GM19372 (cell line): ENCODE measurements at regions not wholly inside any gene's neighbourhood (a gene's known extent, or its start where the extent isn't known, plus 50 kb on each side); places are given as distances from the start of the nearest gene placed in this dataset.

Experiments
- ATAC-seq: cut with Tn5 transposase; IDR thresholded peaks from one replicate; pipeline ENCODE4 v1.9.1; 2021; ENCODE audit warnings: mild to moderate bottlenecking, low read depth, moderate library complexity; ENCODE audit not compliant: unreplicated experiment

GRCh38 chr2:59938181-59938580 is 615.3 kb downstream of the BCL11A start:
- ATAC-seq: no peak

GRCh38 chr2:59936048-59936447 is 617.4 kb downstream of the BCL11A start:
- ATAC-seq: no peak

- ATAC-seq: no peak
These were observed 618.4 kb downstream of the BCL11A start for GRCh38 chr2:59935005-59935404.

DNA sequence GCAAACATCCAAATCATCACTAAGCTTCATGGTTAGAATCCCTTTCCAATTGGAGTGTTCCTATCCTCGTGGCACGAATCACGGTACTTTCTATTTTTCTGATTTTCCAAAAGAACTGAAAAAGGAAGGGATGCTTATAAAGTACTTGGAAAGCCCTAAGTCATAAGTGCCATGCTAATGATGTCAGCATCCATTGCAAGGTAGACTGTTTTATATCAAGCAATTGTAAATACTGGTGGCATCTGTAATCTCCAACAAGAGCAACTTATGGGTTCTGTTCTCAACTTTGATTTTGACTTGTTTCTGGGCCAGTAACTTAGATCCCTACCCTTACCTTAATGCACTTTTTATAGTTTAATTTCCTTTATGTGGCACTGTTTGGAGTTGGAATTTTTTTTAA is 619.5 kb downstream of the BCL11A start:
- ATAC-seq: no peak

- no peak for ATAC-seq
These were observed 621.1 kb downstream of the BCL11A start for GRCh38 chr2:59932341-59932740.

GRCh38 chr2:59930430-59930829 is 623.0 kb downstream of the BCL11A start:
- no peak for ATAC-seq

DNA sequence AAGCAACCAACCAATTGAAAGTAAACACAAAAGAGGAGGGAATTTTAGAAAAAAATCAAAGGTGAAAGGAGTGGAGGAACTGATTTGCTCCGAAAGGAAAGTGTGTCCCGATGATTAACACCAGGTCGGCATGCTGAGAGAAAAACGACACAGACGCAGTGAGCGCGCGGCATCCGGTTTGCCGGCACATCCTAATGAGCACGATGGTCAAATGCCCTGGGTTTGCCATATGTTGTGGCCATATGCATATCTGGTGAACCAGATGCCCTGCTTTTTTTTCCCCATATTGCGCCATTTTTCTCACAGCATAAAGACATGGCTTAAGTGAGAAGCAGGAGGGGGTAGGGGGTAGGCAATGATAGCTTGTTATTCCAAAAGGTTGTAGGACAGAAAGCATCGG is 626.7 kb downstream of the BCL11A start:
- ATAC-seq: no peak

DNA sequence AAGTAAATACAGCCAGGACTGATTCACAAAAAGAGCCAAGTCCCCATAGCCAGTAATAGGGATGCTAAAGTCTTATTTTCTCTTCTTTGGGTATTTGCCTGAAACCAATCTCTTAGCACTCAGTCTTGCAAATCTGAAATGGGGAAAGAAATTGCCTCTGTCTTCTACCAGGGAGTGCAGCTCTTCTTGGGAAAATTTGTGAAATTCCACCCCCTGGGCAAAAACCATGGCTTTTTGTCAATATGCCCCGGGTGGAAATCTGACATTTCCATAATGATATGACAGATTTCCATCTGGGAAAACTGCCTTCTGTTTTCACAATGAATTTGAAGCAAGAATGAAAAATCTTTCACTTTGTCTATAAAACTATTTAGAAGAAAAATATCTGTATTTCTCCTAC is 628.1 kb downstream of the BCL11A start:
- no peak for ATAC-seq

DNA sequence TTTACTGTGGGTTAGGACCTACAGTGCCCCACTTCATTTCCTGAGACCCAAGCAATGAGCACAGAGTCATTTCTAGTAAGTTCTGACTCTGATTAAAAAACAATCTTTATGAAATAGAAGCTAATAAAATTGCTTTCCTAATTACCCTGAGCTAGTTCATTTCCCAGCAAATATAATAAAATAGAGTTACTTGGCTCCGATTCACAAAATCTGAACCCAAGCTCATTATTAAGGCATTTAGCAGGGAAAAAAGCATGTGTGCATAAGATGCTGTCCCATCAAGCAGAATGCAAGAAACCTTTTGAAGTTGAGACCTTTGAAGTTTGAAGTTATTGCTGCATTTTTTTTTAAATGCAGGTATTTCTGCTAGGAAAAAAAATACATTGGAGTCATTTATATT is 629.1 kb downstream of the BCL11A start:
- no peak for ATAC-seq

GRCh38 chr2:59922450-59922849 is 631.0 kb downstream of the BCL11A start:
- no peak for ATAC-seq

DNA sequence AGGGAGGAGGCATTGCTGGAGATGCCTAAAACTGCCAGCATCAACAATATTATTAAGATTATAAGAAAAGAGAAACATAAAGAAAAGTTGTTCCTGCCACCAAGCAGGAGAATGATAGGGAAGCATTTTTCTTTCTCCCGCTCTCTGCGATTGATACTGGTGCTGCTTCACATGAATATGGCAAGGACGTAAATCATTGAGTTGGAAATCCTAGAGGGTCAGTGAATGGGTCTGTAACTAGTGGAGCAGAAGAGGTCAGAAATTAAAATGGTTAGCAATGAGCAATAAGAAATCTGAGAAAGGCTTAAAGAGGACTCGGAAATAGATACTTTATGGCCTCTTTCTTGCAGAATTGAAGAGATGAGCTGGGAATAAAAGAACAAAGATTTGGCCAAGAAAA is 631.7 kb downstream of the BCL11A start:
- ATAC-seq: no peak

DNA sequence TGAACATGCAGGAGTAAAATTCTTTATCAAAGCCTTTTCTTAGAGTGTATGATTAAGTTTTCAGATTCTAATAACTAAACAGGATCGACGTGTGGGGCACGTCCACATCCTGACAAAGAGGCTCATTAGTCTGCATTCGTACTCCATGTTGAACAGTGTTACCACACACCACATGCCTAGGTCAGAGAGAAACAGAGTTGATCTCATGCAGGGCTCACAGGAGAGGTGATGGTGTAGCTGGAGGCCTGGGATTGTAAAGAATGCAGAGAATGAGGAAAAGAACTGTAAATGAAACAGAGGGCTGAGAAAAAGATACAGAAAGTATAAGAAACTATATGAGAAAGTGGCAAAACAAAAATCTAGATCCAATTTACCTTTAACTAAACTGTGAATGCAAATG is 632.5 kb downstream of the BCL11A start:
- no peak for ATAC-seq

GRCh38 chr2:59920307-59920706 is 633.1 kb downstream of the BCL11A start:
- ATAC-seq: no peak

DNA sequence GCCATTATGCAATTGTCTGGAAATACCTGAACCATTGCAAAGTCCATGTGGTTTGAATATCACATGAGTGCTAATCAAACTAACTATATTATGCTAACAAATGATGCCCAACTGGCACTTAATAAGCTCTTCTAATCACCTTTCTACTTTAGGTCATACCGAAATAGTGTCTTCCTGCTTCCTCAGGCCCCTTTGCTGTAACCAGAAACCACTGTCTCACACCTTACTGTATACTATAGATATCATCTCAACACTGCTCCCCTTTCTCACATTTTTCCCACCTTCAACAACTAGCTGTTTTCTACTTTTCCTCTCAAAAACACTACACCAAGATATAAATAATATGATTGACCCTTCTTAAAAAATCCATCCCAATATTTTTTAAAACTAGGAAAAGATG is 633.9 kb downstream of the BCL11A start:
- no peak for ATAC-seq

GRCh38 chr2:59912042-59912441 is 641.4 kb downstream of the BCL11A start:
- no peak for ATAC-seq

GRCh38 chr2:59910166-59910565 is 643.3 kb downstream of the BCL11A start:
- no peak for ATAC-seq

DNA sequence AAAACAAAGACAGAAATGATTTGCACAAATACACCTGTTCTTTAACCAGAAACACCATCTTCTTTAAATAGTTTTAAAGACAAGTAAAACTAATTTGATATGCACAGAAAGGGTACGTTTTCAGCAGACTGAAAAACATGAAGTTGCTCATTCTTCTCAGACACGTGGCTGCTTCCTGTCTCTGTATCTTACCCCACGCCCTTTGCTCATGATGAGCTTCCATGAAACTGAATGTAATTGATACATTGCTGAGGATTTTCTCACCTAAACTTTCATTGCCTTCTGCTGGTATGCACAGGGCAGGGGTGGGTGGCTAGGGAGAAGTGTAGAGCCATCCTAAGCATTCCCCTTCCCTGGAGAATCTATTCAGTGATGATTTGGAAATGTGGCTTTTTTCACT is 644.3 kb downstream of the BCL11A start:
- no peak for ATAC-seq

DNA sequence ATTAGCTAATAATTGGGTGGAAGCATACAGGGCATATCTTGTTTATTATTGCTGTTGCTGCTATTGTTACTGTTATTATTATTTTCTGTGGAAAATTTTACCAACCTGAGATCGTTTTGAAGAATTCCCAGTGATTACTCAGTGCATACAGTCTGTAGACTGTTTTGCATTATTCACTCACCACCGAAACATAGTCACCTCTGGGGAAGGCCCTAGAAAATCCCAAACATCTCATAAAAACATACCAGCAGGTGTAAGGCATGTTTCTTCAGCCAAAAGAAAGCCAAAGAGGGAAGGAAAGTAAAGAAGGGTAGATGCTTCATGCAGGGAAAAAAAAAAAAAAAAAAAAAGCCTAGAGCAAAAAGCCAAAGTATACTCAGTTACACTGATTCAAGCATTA is 647.7 kb downstream of the BCL11A start:
- no peak for ATAC-seq

DNA sequence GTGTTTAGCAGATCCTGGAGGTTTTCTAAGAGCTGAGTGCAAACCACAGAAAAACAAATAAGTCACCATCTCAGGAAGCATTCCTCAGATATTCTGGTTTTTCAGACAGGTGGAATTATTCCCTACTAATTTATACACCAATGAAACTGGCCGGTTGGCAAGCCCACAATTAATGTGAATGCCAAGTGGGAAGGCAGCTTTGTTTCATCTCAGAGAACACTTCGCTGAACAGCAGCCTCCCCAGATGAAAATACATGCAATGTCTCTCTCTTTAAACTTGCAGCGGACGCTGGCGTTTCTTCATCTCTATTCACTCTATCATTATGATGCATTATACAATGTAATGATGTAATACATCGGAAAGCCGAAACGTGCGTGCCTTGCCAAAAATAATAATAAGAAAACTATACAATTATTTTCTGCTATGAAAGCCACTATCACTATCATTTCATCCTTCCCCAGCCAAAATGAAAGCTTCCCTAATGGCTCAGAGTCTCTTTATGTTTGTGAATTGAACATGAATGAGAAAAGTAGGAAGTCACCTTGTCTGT is 649.4 kb downstream of the BCL11A start:
- ATAC-seq: no peak

DNA sequence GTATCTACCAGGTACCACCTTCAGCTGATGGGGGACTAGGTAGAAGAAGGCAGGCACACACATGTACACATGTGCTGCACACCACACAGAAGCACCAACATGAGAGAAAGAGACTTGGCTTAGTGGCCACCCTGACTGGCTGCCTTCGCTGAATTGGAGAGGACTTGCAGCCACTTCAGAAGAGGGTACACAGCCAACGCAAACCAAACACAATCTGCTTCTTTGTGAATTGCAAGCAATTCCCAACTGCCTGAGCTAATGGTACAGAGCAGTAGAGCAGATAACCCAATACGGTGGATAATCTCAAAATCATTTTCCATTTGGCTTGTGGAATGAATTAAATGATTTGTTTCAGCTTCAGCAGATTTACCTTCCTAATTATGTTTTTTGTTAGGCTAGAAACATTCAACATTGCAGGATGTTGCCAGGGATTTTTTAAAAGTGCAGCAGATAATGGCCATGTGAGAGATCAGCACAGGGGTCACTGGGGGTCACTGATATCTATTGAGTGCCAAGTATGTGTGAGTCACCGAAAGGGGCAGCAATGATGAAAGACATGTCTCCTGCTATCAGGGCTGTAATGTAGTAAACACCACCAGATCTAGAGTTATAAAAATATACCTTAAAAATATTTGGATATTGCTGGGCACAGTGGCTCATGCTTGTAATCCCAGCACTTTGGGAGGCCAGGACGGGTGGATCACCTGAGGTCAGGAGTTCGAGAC is 652.6 kb downstream of the BCL11A start:
- no peak for ATAC-seq

GRCh38 chr2:59899692-59900091 is 653.8 kb downstream of the BCL11A start:
- ATAC-seq: no peak

- no peak for ATAC-seq
These were observed 656.8 kb downstream of the BCL11A start for GRCh38 chr2:59896499-59897245.
